Skin of body (tissue), 1 donor: ENCODE measurements at regions not wholly inside any gene's neighbourhood (a gene's known extent, or its start where the extent isn't known, plus 50 kb on each side); places are given as distances from the start of the nearest gene placed in this dataset.
"Not testable (repeated sequence)": the region's sequence is repeated elsewhere in the genome, so short reads cannot be mapped to it uniquely, and the experiment has no call there.

ENCODE experiments used
- DNase-seq: peaks from one replicate; lab custom pipeline; 2025; lab: John Stamatoyannopoulos, UW

- no peak for DNase-seq
Measured at GRCh38 chr3:139113993-139114375, 69.3 kb upstream of the PRR23C start.

- not testable (repeated sequence) for DNase-seq
Measured at GRCh38 chr3:139116631-139117030, 71.9 kb upstream of the PRR23C start.

- no peak for DNase-seq
Measured at GRCh38 chr3:139117136-139117675, 72.5 kb upstream of the PRR23C start.

- no peak for DNase-seq
Measured at GRCh38 chr3:139117883-139118760, 73.4 kb upstream of the PRR23C start.

- no peak for DNase-seq
Measured at GRCh38 chr3:139118835-139119234, 74.1 kb upstream of the PRR23C start.

GRCh38 chr3:139119331-139120025 is 74.8 kb upstream of the PRR23C start:
- DNase-seq: no peak

GRCh38 chr3:139120086-139121056 is 75.7 kb upstream of the PRR23C start:
- DNase-seq: no peak

GRCh38 chr3:139121513-139122220 is 77.0 kb upstream of the PRR23C start:
- no peak for DNase-seq

- DNase-seq: no peak
Measured at GRCh38 chr3:139122221-139122581, 77.5 kb upstream of the PRR23C start.

- no peak for DNase-seq
Measured at GRCh38 chr3:139122612-139123011, 77.9 kb upstream of the PRR23C start.

GRCh38 chr3:139123377-139124095 is 78.8 kb upstream of the PRR23C start:
- DNase-seq: peak; percentile 24

GRCh38 chr3:139124197-139124596 is 79.5 kb upstream of the PRR23C start:
- no peak for DNase-seq

- DNase-seq: no peak
Measured at GRCh38 chr3:139127101-139127500, 82.4 kb upstream of the PRR23C start.

GRCh38 chr3:139127629-139128028 is 82.9 kb upstream of the PRR23C start:
- not testable (repeated sequence) for DNase-seq

GRCh38 chr3:139128803-139129202 is 84.1 kb upstream of the PRR23C start:
- no peak for DNase-seq

- DNase-seq: no peak
Measured at GRCh38 chr3:139129892-139130291, 85.2 kb upstream of the PRR23C start.

GRCh38 chr3:139130390-139131140 is 85.9 kb upstream of the PRR23C start:
- no peak for DNase-seq

GRCh38 chr3:139131951-139132350 is 87.3 kb upstream of the PRR23C start:
- no peak for DNase-seq

- DNase-seq: no peak
Measured at GRCh38 chr3:139132976-139133375, 88.3 kb upstream of the PRR23C start.
